Cardiac septum (tissue), 1 donor: ENCODE measurements at regions not wholly inside any gene's neighbourhood (a gene's known extent, or its start where the extent isn't known, plus 50 kb on each side); places are given as distances from the start of the nearest gene placed in this dataset.

ENCODE experiments used
- DNase-seq: peaks from one replicate; pipeline ENCODE4 v3.0.0-alpha.2; 2020; ENCODE audit warnings: low spot score
- intact Hi-C: fragments of 100-400 bp; cut with DNase I; formaldehyde crosslinking; loops from one replicate; pipeline ENCODE4 v1.14.0; 2022
- donor health status: DM: no; HTN: no; CAD: no.

DNA sequence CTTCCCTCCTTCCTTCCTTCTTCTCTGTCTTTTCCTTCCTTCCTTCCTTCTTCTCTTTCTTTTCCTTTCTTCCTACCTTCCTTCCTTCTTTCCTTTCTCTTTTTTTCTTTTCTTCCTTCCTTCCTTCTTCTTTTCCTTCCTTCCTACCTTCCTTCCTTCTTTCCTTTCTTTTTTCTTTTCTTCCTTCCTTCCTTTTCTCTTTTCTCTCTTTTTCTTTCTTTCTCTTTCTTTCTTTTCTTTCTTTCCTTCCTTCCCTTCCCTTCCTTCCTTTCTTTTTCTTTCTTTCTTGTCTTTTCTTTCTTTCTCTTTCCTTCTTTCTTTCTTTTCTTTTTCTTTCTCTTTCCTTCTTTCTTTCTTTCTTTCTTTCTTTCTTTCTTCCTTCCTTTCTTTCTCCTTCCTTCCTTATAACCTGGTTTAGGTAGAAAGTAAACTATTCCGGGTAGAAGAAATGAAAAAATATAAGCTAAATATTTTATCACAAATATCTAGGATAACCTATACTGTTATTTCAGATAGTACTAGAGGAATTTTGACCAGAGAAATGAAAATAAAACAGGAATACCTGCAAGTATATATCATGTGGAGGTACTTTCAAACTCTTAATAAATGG is 1741.8 kb upstream of the CDH9 start:
- intact Hi-C loops, result no loop called here
- no peak for DNase-seq

DNA sequence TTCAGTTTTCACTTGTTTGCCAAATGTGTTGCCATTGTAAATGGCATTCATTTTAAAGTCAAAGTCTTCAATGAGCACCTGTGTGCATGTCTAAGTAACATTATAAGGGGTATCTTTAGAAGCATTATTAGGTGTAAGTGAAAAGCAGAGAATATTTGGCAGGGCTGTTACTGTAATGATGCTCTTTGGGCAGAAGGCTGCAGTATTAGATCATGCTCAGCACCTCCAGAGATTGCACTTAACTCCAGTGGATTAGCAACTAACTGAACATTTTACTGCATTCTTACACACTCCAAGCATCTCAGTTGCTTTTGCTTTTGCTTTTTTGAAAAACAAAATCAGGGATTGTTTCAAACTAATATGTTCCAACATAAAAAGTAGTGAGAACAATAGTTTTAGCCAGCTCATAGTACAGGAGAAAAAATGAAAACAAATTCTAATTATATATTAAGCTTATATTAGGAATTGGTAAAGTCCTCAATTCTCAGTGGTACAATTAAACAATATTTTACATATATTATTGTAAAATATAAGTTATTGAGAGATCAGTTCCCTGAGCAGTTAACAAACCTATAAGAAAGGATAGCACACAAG is 1740.9 kb upstream of the CDH9 start:
- intact Hi-C loops, result no loop called here
- DNase-seq, result no peak

DNA sequence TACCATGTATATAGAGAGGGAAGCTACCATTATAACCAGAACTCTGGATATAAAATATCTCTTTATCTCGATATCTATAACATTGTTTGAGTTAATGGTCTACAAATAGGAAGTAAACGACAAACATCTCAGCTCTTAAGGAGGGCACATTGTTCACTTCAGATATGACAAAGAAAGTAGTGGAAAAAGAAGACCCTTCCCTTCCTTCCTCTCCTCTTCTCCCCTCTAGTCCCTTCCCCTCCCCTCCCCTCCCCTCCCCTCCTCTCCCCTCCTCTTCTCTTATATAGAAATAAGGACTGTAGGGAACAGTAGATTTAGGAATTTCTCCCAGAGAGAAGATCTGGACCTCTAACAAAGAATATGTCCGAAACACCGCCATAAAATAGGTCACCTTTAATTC is 1731.9 kb upstream of the CDH9 start:
- no peak for DNase-seq
- intact Hi-C loops, result no loop called here

DNA sequence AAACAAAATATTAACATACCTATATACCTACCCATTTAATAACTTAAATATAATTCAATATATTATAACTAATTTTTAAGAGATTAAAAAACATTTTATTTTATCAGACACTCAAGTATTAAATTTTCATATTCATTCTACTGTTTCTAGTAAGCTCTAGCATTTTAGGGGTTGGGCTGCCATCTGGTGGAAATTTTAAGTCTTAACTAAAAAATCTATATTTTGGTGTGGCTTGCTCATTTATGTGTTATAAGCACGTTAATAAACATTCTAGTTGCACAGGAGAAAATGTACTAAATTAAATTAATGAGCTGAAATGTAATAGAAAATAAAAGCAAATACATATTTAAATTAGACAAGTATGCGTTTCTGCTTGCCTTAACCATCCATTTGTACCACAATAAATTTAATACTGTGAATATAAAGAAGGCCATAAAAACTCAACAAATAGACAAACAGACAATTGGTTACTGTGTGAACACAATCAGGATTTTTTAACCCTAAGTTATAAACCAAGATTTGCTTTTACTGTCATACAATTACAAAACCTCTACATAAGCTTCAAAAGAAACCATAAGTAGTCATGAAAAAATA is 1728.3 kb upstream of the CDH9 start:
- intact Hi-C loops, result loop anchor here (5.0 kb wide), 1 partner anchor 419 kb away; no protein-coding TSS in a partner anchor

GRCh38 chr5:28751396-28751795 is 1713.0 kb upstream of the CDH9 start:
- intact Hi-C loops, result no loop called here

More for the DNA sequence above, 1728.3 kb upstream of the CDH9 start:
- DNase-seq, result no peak

DNA sequence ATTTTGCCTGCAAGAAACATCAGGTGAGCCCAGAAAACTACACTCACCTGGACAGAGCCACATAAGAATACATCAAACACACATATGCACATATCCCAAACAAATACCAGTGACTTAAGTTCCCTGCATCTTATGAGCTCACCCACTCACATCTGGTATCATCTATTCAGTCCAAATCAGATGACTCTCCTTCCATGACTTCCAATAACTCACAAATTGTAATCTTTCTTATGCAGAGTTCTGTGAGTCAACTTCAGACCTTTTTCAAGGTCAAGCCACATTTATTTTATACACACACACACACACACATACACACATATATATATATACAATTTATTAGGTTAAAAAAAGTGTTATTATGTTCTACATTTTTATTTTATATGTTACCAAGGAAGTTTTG is 1711.9 kb upstream of the CDH9 start:
- no peak for DNase-seq

More at GRCh38 chr5:28751396-28751795, 1713.0 kb upstream of the CDH9 start:
- DNase-seq, result no peak

DNA sequence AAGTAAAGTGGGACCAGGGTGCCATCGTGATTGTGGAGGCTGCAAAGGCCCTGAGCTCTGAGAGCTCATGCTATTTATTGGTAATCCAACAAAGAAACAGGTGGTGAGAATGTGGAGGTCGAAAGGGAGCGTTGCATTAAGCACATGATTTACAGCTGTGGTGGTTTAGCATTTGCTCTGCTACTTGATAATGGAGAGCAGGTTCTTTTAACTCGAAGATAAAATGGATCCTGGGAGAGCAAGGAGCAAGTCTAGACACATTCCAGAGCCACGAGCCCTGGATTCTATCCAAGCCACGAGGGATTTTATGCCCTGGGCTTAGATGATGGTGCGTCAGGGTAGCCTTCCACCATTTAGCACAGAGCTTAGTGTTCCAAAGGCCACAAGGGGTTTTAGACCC is 1710.1 kb upstream of the CDH9 start:
- intact Hi-C loops, result no loop called here
- DNase-seq, result no peak

More for the DNA sequence above, 1711.9 kb upstream of the CDH9 start:
- intact Hi-C loops, result no loop called here

DNA sequence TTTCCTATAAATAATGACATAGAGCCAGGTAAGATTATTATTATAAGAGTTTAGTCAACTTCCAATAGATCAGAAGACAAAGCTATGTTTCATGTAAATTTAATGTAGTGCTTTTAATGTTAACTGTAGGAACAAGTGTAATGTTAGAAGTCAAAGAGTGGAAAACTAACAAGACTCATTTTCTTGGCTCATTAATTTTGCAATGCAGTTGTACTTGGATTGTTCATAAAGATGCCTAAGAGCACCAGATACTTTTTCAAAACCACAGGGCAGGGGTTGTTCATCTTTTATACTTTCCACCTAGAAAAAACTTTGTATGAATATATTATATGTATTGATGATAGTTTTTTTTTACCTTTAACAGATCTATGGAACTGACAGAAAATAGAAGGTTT is 1705.3 kb upstream of the CDH9 start:
- intact Hi-C loops, result no loop called here
- DNase-seq, result no peak

GRCh38 chr5:28743025-28743715 is 1704.8 kb upstream of the CDH9 start:
- DNase-seq, result no peak
- intact Hi-C loops, result no loop called here

GRCh38 chr5:28737682-28738081 is 1699.3 kb upstream of the CDH9 start:
- DNase-seq, result no peak
- intact Hi-C loops, result no loop called here

GRCh38 chr5:28737222-28737621 is 1698.8 kb upstream of the CDH9 start:
- DNase-seq, result no peak
- intact Hi-C loops, result no loop called here

- intact Hi-C loops, result no loop called here
- DNase-seq, result no peak
Measured at GRCh38 chr5:28734396-28734795, 1696.0 kb upstream of the CDH9 start.

DNA sequence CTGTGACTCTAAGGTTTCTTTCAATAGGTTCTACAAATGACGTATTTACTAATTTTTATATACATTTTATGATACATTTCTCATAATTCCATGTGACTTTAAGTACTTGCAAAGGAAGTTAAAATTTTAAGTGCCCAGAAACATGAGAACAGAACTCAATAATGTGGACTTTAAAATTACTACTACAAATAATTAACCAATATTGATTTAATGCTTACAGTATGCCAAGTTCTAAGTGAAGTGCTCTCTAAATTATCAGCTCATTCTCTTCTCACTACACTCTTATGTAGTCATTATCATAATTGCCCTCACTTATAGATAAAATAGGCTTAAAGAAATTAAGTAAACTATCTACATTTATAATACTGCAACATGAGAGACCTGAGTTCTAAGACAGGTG is 1690.7 kb upstream of the CDH9 start:
- no peak for DNase-seq
- intact Hi-C loops, result no loop called here

DNA sequence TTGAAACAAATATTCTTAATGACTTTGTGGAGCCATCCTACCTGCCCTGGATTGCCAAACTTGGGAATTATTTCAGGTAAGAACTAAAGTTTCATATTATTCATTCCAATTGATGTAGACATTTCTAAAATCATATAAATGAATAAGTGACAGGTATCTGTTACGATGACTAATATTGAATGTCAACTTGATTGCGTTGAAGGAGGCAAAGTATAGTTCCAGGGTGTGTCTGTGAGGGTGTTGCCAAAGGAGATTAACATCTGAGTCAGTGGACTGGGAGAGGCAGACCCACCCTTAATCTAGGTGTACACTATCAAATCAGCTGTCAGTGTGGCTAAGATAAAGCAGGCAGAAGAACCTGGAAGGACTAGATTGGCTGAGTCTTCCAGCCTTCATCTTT is 1688.4 kb upstream of the CDH9 start:
- intact Hi-C loops, result no loop called here
- DNase-seq, result no peak

- intact Hi-C loops, result no loop called here
- no peak for DNase-seq
Measured at GRCh38 chr5:28725001-28725400, 1686.6 kb upstream of the CDH9 start.

GRCh38 chr5:28714907-28715698 is 1676.7 kb upstream of the CDH9 start:
- DNase-seq, result no peak
- intact Hi-C loops, result no loop called here

DNA sequence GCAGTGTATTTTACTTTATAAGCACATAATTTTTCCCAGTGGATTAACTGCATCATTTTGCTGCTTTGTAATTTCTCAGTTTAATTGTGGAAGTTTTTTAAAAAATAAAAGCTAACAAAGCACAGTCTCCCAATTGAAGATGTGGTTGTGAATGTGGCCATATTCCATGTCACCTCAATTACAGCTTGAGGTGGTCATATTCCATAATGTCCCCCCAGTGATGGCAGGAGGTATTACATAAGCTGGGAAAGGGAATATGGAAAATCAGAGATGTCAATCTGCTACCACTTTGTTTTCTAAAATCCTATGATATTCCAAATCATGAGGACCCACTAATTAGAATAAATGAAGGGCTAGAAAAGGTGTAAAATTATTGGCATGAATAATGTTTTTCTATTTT is 1672.0 kb upstream of the CDH9 start:
- DNase-seq, result no peak
- intact Hi-C loops, result no loop called here

- intact Hi-C loops, result no loop called here
- DNase-seq, result no peak
Measured at GRCh38 chr5:28708472-28708871, 1670.1 kb upstream of the CDH9 start.

- intact Hi-C loops, result no loop called here
Measured at GRCh38 chr5:28707706-28708105, 1669.3 kb upstream of the CDH9 start.

DNA sequence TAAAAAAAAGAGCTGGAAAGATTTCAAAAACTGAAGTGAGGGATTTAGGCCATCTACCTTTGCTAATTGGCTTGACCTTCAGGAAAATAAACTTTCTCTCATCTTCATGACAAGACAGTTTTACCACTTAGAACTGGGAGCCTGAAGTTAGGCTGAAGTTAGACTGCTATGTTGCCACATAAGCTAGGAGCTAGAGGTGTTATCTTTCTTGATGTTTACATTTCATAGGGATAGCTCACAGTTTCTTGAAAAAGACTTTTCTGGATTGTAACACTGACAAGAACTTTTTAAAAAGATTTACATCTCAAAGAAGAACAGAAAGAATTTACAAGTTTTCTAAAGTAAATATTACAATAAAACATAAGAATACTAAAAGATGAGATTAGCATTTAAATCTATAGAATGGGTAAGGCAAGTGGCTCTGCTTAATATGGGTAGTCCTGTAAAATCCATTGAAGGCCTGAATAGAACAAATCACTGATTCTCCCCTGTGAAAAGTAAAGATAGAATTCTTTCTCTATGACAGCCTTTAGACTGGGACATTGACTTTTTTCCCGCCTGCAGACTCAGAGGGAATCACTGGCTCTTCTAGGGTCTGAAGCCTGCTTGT is 1665.4 kb upstream of the CDH9 start:
- DNase-seq, result no peak
- intact Hi-C loops, result no loop called here

More at GRCh38 chr5:28707706-28708105, 1669.3 kb upstream of the CDH9 start:
- DNase-seq, result no peak
